ENCODE measurements at regions not wholly inside any gene's neighbourhood (a gene's known extent, or its start where the extent isn't known, plus 50 kb on each side); places are given as distances from the start of the nearest gene placed in this dataset.
"Not testable (repeated sequence)": the region's sequence is repeated elsewhere in the genome, so short reads cannot be mapped to it uniquely, and the experiment has no call there.

DNA sequence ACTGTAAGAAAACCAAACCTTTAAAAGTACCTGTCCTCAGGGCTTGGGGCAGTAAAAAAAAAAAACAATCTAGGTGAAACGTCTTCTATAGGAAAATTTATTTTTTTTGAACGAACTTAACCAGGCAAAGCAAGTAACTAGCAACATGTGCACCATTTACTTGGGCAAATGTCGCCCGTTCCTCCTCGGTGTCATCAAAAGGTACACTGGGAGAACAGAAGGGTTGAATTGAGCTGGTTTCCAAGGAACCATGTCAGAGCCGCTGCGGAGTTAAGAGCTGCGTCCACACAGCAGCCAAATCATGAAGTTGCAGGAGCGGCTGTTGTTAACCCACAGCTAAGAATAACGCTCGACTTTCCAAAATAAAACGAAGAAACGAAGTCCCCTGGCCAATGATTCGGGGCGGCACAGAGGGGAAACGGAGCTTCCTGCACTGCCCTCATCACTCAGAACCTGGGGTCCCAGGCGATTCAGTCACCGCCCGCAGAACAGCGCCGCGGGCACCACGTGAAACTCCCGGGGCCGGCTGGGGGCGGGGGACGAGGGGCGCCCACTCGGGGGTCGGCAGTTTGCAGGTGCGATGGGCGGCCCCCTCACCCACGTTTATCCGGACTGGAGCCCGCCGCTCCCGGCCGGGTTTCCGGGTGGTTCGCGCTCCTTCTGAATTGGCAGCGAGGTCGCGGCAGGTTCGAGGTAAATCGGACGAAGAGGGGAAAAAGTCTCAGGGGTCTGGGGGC, 53.6 kb upstream of the PLGLB1 start:
- DNase-seq (ENCODE audit: low spot score): peak; percentile 6

GRCh38 chr2:87075791-87076252, 54.2 kb upstream of the PLGLB1 start:
- DNase-seq (ENCODE audit: low spot score): peak; percentile 57

DNA sequence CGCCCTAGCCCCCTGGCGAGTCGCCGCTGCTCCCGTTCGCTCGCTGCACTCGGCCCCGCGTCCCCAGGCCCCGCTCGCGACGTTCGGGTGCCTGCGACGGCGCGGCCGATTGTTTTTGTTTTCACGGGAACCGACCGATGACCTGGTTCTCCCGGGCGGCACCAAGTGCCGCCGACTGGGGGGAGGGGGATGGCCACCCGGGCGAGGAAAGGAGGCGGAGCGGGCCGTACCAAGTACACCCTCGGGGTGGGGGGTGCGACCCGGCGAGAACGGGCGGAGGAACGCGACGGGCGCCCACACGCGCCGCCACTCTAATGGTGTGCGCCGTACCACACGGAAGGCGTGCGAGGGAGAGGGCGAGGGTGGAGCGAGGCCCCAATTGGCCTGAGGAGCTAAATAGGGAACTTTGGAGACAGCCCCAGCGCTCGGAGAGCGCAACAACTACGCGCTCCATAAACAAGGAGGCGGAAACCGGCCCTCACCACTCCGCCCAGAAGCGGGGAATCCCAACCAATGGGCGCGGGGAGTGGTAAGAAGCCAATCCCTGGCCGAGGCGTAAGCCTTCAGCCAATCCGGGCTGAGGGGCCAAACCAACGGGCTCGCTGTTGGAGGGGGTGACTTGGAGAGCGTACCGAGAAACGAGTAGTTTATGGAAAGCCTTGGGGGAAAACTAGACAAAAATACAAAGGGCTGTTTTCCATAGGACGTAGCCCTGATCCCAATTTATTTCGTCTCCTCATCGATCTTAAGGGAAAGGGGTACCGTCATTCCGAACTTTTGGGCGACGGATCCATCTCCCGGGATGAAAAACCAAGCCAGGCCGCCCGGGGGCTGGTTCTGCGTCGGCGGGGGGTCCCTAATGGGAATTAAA, 54.8 kb upstream of the PLGLB1 start:
- peak; percentile 91 for DNase-seq (ENCODE audit: low spot score)

- DNase-seq (ENCODE audit: low spot score): not testable (repeated sequence)
Observed at GRCh38 chr2:87077124-87077446, 55.4 kb upstream of the PLGLB1 start.

DNA sequence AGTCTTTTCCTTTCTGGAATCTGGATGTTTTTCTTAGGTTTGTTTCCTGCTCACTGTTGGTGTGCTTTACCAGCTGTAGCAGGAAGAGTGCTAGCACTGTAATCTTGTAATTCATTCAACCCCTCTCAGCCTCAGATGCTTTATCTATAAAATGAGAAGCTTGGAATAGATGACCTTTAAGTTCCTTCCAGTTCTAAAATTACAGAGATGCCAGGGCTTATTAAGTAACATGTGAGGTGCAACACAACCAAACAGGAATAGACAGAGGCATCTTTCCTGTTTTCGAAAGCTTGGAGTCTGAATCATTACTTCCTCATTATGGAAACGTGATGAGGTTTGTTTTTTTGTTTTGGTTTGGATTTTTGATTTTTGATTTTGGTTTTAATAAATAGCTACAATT, 60.1 kb upstream of the PLGLB1 start:
- DNase-seq (ENCODE audit: low spot score): not testable (repeated sequence)

DNA sequence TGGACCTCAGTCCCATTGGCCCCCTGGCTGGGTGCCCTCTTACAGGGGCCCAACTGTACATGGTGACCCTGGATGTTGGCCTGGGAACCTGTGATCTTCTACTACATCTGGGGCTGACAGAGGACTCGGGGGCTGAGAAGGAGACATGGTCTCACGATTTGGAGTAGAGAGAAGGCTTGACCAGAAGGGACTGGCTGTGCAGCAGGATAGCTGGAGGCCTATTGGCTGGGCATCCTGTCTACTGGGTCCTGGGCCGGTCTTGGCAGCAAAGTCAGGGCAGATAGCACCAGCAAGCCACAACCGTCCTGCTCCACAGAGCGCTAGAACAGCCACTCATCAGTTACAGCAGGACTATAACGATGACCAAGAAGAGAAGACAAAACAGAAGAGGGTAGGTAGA, 66.4 kb upstream of the PLGLB1 start:
- DNase-seq (ENCODE audit: low spot score): not testable (repeated sequence)

DNA sequence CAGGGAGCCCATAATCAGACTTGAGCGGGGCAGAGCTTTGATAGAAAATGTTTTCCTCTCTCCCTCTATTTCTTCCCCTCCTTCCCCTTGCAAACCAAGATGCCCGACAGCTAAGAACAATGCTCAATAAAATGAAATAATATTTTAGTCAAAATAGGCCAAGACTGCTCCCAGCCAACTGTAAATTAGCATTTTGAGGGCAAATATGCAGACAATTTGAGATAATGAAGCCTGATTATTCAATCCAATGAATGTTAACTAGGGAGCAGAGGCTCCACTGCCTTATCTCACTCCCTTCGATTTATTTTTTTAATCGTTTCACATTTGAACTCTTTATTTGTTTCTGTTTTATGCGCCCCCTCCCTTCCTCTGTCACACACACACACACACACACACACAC, 67.8 kb upstream of the PLGLB1 start:
- DNase-seq (ENCODE audit: low spot score): not testable (repeated sequence)

DNA sequence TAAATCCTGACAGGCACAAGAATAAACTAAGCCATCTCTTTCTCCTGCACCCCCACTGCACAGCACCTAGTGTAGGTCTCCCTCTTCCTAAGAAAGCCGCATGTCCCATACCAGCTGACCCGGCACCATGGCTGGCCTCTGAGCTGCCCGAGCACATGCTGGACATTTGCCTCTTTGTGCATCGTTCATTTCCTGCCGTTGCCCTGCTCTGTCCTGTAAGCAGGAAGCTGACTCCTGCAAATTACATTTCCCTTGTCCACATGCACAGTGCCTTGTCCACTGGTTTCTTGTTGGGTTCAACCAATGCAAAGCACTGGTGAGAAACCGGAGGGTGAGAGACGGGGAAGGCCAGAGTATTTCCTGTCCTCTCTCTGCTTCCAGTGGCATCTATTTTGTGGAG, 71.6 kb upstream of the PLGLB1 start:
- DNase-seq (ENCODE audit: low spot score): not testable (repeated sequence)

DNA sequence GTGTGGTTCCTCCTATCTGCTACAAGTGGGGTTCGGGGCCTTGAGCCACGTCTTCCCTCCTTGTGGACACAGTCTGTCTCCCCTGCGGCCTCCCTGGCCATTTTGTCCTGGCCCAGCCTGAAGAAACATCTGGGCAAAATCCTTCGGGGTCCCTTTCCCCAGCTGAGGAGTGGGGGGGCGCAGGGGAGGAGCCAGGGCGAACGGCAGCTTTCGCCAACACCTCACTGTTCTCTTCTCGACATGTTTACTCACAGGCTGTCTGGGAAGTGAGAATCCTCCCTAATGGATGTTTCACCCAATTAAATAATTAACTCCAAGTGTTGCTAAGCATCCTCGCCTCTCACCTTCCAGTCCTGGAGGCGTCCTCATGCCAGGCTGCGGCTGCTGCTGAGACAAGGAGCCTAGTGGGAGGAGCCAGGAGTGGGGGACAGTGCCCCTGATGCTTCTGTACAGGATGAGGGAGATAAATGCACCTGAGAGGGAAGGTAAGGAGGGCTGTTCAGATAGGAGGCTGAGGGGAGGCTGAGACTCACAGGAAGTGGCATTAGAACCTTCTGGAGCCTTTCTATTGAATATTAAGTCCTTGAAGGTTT, 72.4 kb upstream of the PLGLB1 start:
- not testable (repeated sequence) for DNase-seq (ENCODE audit: low spot score)

- DNase-seq (ENCODE audit: low spot score): not testable (repeated sequence)
Observed at GRCh38 chr2:87095804-87096203, 74.2 kb upstream of the PLGLB1 start.

DNA sequence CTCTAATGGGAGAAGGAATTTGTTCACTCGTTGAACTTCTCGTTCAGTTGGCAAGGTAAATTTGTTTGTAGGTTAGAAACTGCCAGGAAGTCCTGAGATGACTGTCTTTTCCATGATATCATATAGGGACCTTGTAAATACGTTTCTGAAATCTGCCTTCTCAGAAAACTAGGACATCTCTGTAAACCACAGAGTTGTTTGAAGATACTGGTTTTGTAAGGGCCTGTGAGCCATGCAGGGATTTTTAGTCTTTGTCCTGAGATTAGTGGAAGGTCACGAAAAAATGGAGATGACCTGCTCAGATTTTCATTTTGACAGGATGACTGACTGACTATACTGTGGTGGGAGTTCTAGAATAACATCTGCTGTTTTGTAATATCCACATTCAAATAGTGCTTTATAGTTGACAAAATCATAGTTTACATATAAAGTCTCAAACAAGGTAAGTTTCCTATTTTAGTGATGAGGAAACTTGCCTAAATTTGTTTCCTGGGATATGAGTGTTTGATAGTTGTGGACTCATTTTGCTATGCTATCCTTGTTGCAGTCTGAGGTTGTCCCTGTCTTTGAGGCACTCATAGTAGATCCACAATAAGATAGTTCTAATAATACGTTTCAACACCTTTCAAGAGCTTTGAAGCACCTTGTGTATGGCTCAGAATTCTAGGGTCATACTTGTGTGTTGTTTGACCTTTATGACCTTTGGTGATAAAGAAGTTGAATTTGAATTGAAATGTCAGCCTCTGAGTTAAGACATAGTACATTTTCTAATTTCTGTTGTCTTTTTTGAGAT, 107.3 kb upstream of the PLGLB1 start:
- not testable (repeated sequence) for DNase-seq (ENCODE audit: low spot score)

DNA sequence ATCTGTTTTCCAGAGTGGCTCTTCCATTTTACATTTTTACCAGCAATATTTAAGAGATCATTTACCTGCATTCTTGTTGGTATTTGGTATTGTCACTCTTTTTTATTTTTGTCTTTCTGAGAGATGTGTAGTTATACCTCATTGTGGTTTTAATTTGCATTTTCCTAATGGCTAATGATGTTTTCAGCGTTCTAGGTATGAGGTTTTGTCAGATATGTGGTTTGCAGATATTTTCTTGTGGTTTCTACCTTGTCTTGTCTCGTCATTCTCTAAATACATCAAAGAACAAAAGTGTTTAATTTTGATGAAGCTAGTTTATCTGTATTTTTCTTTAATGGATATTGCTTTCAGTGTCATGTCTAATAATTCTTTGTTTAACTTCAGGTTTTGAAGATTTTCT, 110.9 kb upstream of the PLGLB1 start:
- not testable (repeated sequence) for DNase-seq (ENCODE audit: low spot score)

DNA sequence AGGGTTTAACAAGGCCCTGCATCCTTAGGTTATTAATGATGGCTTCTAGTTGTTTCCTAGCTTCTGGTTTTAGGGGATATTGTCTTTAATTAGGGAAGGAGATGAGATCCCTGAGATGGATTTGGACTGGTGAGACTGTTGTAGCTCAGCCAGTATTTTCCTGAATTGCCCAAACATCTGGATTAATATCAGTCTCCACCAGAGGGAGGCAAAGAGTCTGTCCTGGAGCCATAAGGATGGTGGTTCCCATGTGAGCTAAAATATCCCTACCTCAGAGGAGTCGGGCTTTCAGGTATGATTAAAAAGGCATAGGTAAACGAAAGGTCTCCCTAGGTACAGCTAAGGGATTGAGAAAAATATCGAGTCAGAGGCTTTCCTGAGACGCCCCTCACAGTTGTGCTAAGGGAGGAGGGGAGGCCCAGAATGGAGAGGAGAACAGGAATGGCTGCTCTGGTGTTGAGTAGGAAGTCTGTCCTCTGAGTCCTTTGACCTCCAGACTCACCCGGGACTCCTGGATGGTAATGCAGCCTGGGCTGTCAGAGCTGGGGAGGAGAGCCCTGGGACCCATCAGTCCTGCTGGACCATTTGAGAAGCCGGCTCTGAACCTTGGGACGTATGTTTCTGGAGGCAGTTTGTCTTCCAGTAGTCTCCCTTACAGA, 130.3 kb upstream of the PLGLB1 start:
- DNase-seq (ENCODE audit: low spot score): not testable (repeated sequence)

GRCh38 chr2:87174454-87174853, 152.8 kb upstream of the PLGLB1 start:
- DNase-seq (ENCODE audit: low spot score): not testable (repeated sequence)

DNA sequence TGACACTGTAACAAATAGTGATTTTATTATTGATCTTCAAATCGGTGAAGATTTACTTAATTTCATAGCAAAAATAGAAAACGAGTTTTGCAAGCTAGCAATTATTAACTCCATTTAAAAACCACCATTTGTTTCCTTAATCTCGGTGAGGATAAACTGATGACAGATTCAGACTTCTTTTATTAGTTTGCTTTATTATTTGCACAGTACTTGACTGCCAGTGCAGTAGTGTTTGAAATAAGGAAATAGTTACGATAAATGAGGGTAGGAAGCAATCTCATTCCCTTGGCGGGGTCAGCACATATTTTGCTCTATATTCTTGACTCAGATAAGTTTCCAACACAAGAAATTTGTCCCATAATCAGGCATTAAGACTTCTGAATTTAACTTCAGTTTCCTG, 161.7 kb upstream of the PLGLB1 start:
- DNase-seq (ENCODE audit: low spot score): not testable (repeated sequence)

DNA sequence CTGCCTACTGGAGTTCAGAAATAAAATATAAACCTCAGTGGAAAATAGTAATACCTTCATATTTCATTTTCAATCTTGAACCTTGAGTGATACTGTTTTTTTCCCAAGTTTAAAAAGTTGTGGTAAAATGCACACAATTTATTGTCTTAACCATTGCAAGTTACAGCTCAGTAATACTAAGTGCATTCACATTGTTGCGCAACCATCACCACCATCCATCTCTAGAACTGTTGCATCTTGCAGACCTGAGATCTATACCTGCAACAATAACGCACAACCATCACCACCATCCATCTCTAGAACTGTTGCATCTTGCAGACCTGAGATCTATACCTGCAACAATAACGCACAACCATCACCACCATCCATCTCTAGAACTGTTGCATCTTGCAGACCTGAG, 162.6 kb upstream of the PLGLB1 start:
- DNase-seq (ENCODE audit: low spot score): not testable (repeated sequence)

DNA sequence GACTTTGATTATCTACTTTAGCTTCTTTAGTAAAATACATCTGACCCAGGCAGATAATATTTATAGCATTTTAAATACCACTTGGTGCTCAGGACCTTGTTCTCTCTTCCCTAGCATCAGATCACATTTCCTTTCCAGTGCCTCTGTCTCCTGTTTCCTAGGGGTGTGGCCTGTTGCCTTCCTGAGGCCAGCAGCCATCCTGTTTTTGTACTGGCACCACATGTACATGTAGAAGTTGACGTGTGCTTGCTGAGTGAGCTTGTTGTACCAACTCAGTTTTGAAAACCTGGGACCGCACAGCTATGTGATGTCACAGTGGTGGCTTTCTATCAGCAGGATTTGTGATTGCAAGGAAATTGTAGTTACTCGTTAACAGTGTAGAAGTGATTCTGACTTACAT, 167.6 kb upstream of the PLGLB1 start:
- DNase-seq (ENCODE audit: low spot score): not testable (repeated sequence)

DNA sequence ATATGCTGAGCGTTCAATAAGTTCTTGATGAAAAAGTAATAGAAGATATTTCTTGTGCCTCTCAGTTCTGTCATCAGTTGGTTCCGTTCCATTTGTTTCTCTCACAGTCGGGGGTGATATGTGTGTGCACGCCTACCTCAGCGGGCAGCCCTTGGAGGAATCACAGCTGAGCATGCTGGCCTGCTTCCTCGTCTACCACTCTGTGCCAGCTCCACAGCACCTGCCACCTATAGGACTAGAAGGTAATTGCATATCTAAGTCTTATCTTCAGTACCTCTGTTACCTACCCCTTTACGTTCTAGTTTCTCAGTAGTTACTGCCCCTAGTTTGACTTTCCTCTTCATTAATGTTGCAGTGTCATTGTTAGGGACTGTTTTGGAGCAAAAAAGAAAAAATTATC, 171.7 kb upstream of the PLGLB1 start:
- not testable (repeated sequence) for DNase-seq (ENCODE audit: low spot score)

GRCh38 chr2:87194254-87194999, 172.8 kb upstream of the PLGLB1 start:
- not testable (repeated sequence) for DNase-seq (ENCODE audit: low spot score)

DNA sequence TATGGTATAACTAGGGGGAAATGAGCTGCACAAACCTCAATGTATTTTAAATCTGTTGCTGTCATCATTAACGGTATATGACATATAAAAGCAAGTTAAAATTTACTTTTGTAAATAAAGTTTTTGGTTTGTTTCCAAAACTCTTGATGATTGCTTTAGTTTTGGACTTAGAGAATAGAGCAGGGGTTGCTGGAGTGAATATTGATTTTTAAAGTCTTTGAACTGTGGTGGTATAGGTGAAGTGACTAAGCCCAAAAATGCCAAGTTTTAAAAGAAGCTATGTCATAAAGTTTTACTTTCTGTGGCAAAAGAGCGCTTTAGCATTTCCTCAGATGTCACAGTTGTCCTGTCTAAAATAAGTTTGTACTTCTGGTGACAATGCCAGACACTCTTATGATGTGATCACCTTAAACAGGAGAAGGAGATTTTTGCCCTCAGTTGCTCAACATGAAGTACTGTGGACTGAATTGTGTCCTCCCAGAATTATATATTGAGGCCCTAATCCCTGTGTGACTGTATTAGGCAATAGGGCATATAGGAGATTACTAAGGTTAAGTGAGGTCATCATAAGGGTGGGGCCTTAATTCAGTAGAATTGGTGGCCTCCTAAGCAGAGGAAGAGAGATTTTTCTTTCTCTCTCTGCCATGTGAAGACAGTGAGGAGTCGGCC, 175.2 kb upstream of the PLGLB1 start:
- DNase-seq (ENCODE audit: low spot score): not testable (repeated sequence)
